ENCODE measurements at regions not wholly inside any gene's neighbourhood (a gene's known extent, or its start where the extent isn't known, plus 50 kb on each side); places are given as distances from the start of the nearest gene placed in this dataset.

DNA sequence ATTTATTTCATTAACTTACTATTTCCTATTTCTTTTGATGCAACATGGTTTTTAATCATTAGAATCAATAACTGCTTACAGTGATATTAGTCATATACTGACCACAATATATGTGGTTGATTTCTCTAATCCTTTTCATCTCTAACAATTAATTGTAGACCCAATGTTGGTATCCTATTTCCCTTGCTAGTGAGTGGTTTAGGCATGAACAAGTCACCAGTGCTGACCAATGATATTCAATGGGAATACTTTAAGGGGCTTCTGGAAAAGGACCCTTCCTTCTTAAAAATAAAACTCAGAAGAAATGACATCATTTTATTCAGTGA is 672.4 kb upstream of the GRAMD2B start:
- H3K4me1 ChIP-seq (ENCODE audit: control insufficient read depth, insufficient read depth, low read length) = no peaks in the 10 kb centered on the region
- no peaks in the 10 kb centered on the region for H3K9me3 ChIP-seq (ENCODE audit: control insufficient read depth, insufficient read depth, low read depth, low read length)
- no peak overlapping the region for H3K4me3 ChIP-seq (ENCODE audit: low read depth, low read length)
- no peak overlapping the region for H3K9ac ChIP-seq (ENCODE audit: low read length)
- no peaks in the 10 kb centered on the region for H3K27me3 ChIP-seq (ENCODE audit: control insufficient read depth, insufficient read depth, low read length)
- H3K27ac ChIP-seq (ENCODE audit: low read depth, low read length) = no peak overlapping the region
- H3K36me3 ChIP-seq (ENCODE audit: control insufficient read depth, insufficient read depth, low read length) = no peaks in the 10 kb centered on the region

DNA sequence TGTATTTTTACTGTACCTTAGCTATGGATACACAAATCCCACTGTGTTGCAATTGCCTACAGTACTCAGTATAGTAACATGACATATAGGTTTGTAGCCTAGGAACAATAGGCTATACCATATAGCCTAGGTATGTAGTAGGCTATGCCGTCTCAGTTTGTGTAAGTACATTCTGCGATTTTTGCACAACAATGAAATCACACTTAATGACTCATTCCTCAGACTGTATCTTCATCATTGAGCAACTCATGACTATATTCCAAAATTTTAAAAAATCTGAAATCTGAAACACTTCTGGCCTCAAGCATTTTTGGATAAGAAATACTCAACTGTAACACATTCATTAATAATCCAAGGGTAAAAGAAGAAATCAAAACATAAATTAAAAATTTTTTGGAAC is 666.8 kb upstream of the GRAMD2B start:
- Histone ChIP-seq H3K4me1 (ENCODE audit: control insufficient read depth, insufficient read depth, low read length) (peaks cover 4% of the 10 kb centered on the region; the same call in 1 of the 2 replicates), H3K9me3 (ENCODE audit: control insufficient read depth, insufficient read depth, low read depth, low read length) (peaks cover 11% of the 10 kb centered on the region), H3K27me3 (ENCODE audit: control insufficient read depth, insufficient read depth, low read length) (no peaks in the 10 kb centered on the region), H3K27ac (ENCODE audit: low read depth, low read length) (no peak overlapping the region), H3K36me3 (ENCODE audit: control insufficient read depth, insufficient read depth, low read length) (no peaks in the 10 kb centered on the region), H3K4me3 (ENCODE audit: low read depth, low read length) (no peak overlapping the region), H3K9ac (ENCODE audit: low read length) (no peak overlapping the region)

DNA sequence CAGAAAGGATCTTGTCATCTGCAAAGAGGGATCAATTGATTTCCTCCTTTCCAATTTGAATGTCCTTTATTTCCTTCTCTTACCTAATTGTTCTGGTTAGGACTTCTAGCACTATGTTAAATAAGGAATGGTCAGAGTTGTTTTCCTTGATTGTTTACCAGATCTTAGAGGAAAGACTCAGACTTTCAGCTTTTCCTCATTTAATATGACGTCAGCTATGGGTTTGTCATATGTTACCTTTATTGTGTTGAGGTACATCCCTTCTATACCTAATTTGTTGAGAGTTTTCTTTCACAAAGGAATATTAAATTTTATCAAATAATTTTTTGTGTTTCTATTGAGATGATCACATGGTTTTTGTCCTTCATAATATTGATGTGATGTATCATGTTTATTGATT is 656.5 kb upstream of the GRAMD2B start:
- Histone ChIP-seq H3K36me3 (ENCODE audit: control insufficient read depth, insufficient read depth, low read length) (no peaks in the 10 kb centered on the region), H3K27ac (ENCODE audit: low read depth, low read length) (no peak overlapping the region), H3K4me3 (ENCODE audit: low read depth, low read length) (no peak overlapping the region), H3K9ac (ENCODE audit: low read length) (no peak overlapping the region), H3K27me3 (ENCODE audit: control insufficient read depth, insufficient read depth, low read length) (no peaks in the 10 kb centered on the region), H3K9me3 (ENCODE audit: control insufficient read depth, insufficient read depth, low read depth, low read length) (peaks cover 4% of the 10 kb centered on the region; the same call in 1 of the 2 replicates), H3K4me1 (ENCODE audit: control insufficient read depth, insufficient read depth, low read length) (no peaks in the 10 kb centered on the region)

DNA sequence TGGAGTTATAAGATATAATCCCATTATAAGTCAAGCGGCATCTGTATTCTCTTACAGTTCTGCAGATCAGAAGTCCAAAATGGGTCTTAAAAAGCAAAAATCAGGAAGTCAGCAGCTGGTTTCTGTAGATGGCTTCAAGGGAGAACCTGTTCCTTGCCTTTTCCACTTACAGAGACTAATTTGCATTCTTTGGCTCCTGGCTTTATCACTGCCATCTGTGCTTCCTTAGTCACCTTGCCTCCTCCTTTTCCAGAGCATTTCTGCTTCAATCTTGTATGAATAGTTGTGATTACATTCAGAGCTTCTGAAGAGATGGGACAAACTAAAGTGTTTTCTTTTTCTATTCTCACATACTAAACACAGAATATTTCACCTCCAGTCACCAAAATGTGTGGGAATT is 647.3 kb upstream of the GRAMD2B start:
- Histone ChIP-seq H3K4me1 (ENCODE audit: control insufficient read depth, insufficient read depth, low read length) (peaks cover 14% of the 10 kb centered on the region; the same call in 1 of the 2 replicates), H3K9me3 (ENCODE audit: control insufficient read depth, insufficient read depth, low read depth, low read length) (no peaks in the 10 kb centered on the region), H3K27ac (ENCODE audit: low read depth, low read length) (no peak overlapping the region), H3K4me3 (ENCODE audit: low read depth, low read length) (no peak overlapping the region), H3K36me3 (ENCODE audit: control insufficient read depth, insufficient read depth, low read length) (no peaks in the 10 kb centered on the region), H3K9ac (ENCODE audit: low read length) (no peak overlapping the region), H3K27me3 (ENCODE audit: control insufficient read depth, insufficient read depth, low read length) (no peaks in the 10 kb centered on the region)

DNA sequence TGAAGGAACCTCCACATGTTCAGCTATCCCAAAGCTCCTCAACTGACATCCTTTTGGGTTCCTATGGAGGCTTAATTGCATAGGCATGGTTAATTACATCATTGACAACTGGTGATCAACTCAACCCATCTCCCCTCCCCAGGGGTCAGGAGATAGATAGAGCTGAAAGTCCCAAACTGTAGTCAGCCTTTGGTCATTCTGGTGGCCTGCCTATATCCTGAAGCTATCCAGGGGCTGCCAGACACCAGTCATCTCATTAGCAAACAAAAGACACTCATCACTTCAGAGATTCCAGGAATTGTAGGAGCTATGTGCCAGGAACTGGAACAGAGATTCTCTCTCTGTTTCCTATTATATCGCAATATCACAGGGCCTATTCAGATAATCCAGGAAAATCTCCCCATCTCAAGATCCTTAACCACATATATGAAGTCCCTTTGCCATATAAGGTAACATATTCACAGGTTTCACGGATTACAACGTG is 646.5 kb upstream of the GRAMD2B start:
- Histone ChIP-seq H3K27ac (ENCODE audit: low read depth, low read length) (no peak overlapping the region), H3K9ac (ENCODE audit: low read length) (no peak overlapping the region), H3K36me3 (ENCODE audit: control insufficient read depth, insufficient read depth, low read length) (no peaks in the 10 kb centered on the region), H3K9me3 (ENCODE audit: control insufficient read depth, insufficient read depth, low read depth, low read length) (no peaks in the 10 kb centered on the region), H3K4me3 (ENCODE audit: low read depth, low read length) (no peak overlapping the region), H3K27me3 (ENCODE audit: control insufficient read depth, insufficient read depth, low read length) (no peaks in the 10 kb centered on the region), H3K4me1 (ENCODE audit: control insufficient read depth, insufficient read depth, low read length) (peaks cover 14% of the 10 kb centered on the region; the same call in 1 of the 2 replicates)

DNA sequence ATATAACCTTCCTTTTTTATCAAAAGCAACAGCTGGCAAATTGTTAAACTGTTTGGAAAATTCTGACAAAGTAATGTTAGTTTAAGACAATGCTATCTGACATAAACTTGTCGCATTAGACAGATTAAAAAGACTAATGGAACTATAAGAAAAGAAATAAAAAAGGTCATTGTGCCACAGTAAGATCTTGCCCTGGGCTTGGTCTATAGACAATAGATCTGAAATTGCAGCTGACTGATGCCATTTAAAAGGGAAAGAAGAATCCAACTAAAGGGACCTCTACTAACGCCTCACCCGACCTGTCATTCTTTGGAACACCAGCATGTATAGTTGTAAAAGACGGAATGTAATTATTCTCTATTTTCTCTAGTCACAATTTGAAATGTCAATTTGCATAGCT is 644.4 kb upstream of the GRAMD2B start:
- Histone ChIP-seq H3K4me1 (ENCODE audit: control insufficient read depth, insufficient read depth, low read length) (peaks cover 14% of the 10 kb centered on the region; the same call in 1 of the 2 replicates), H3K9me3 (ENCODE audit: control insufficient read depth, insufficient read depth, low read depth, low read length) (no peaks in the 10 kb centered on the region), H3K4me3 (ENCODE audit: low read depth, low read length) (no peak overlapping the region), H3K27me3 (ENCODE audit: control insufficient read depth, insufficient read depth, low read length) (no peaks in the 10 kb centered on the region), H3K27ac (ENCODE audit: low read depth, low read length) (no peak overlapping the region), H3K36me3 (ENCODE audit: control insufficient read depth, insufficient read depth, low read length) (no peaks in the 10 kb centered on the region), H3K9ac (ENCODE audit: low read length) (no peak overlapping the region)

DNA sequence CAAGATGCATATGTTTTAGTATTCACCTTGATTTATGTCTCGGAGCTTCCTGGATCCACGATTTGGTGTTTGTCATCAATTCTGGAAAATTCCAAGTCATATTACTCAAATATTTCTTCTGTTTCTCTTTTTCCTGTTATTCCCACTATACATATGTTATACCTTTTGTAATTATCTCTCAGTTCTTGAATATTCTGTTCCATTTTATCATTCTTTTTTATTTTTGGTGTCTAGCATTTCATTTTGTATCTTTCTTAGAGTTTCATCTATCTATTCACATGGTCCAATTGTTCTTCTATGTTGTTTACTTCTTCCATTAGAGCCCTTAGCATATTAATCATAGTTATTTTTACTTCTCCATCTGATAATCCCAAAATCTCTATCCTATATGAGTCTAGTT is 637.8 kb upstream of the GRAMD2B start:
- no peak overlapping the region for H3K4me3 ChIP-seq (ENCODE audit: low read depth, low read length)
- no peaks in the 10 kb centered on the region for H3K36me3 ChIP-seq (ENCODE audit: control insufficient read depth, insufficient read depth, low read length)
- H3K9ac ChIP-seq (ENCODE audit: low read length) = no peak overlapping the region
- peaks cover 7% of the 10 kb centered on the region for H3K4me1 ChIP-seq (ENCODE audit: control insufficient read depth, insufficient read depth, low read length)
- H3K27ac ChIP-seq (ENCODE audit: low read depth, low read length) = no peak overlapping the region
- H3K27me3 ChIP-seq (ENCODE audit: control insufficient read depth, insufficient read depth, low read length) = no peaks in the 10 kb centered on the region
- H3K9me3 ChIP-seq (ENCODE audit: control insufficient read depth, insufficient read depth, low read depth, low read length) = no peaks in the 10 kb centered on the region

DNA sequence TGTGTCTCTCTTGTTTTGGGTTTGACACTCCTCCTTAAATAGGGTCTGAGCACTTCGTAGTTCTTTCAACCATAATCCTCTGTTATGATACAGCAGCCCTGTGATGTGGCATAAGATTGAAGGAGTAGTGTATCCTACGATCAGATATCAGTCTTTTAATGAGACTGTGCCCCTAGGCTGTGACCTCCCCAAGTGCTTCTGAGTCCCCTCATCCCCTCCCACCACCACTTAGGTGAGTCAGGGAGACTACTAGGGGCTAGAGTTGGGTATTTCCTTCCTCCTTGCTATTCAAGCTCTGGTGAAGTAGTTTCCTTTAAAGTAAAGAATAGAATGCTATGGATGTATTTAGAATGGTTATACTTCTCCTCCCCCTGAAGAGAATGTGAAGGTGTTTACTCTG is 637.2 kb upstream of the GRAMD2B start:
- H3K9ac ChIP-seq (ENCODE audit: low read length) = no peak overlapping the region
- H3K27me3 ChIP-seq (ENCODE audit: control insufficient read depth, insufficient read depth, low read length) = no peaks in the 10 kb centered on the region
- H3K4me3 ChIP-seq (ENCODE audit: low read depth, low read length) = no peak overlapping the region
- H3K36me3 ChIP-seq (ENCODE audit: control insufficient read depth, insufficient read depth, low read length) = no peaks in the 10 kb centered on the region
- no peak overlapping the region for H3K27ac ChIP-seq (ENCODE audit: low read depth, low read length)
- peaks cover 7% of the 10 kb centered on the region for H3K4me1 ChIP-seq (ENCODE audit: control insufficient read depth, insufficient read depth, low read length)
- H3K9me3 ChIP-seq (ENCODE audit: control insufficient read depth, insufficient read depth, low read depth, low read length) = no peaks in the 10 kb centered on the region

DNA sequence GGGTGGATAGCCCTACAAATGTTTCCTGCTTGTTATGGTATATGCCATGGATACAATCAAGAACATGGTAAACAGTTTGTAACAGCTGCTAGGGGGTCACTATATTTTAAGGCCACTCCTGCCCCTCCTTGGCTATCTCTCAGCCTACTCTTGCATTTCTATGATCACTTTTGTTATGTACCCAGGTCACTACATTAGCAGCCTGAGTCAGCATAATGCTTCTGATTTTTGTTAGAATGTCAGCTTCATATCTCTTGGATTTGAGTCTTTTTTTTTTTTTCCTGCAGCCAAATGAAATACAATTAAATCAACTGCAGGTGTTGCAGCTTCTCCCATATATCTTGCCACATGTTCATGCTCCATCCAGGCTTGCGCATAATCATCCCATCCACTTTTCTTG is 629.7 kb upstream of the GRAMD2B start:
- H3K9ac ChIP-seq (ENCODE audit: low read length) = no peak overlapping the region
- no peak overlapping the region for H3K27ac ChIP-seq (ENCODE audit: low read depth, low read length)

DNA sequence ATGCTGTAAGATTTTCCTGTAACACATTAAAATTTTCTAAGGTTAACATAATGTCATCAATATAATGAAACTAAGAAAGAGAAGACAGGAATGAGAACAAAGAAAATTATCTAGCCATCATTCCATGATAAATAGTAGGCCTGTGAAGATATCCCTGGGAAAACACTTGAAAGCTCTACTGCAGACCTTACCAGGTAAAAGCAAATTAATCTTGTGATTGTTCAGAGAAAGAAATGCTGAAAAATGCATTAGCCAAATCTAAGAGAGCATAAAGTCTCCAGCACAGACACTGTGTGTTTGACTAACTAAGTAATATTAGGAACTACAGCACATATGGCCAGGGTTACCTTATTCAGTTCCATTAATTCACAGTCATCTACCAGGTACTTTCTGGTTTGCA is 628.3 kb upstream of the GRAMD2B start:
- H3K36me3 ChIP-seq (ENCODE audit: control insufficient read depth, insufficient read depth, low read length) = no peaks in the 10 kb centered on the region
- H3K27me3 ChIP-seq (ENCODE audit: control insufficient read depth, insufficient read depth, low read length) = no peaks in the 10 kb centered on the region
- no peak overlapping the region for H3K9ac ChIP-seq (ENCODE audit: low read length)
- H3K9me3 ChIP-seq (ENCODE audit: control insufficient read depth, insufficient read depth, low read depth, low read length) = no peaks in the 10 kb centered on the region
- peaks cover 9% of the 10 kb centered on the region; the same call in 1 of the 2 replicates for H3K4me1 ChIP-seq (ENCODE audit: control insufficient read depth, insufficient read depth, low read length)
- H3K4me3 ChIP-seq (ENCODE audit: low read depth, low read length) = no peak overlapping the region
- H3K27ac ChIP-seq (ENCODE audit: low read depth, low read length) = no peak overlapping the region

More for the DNA sequence above, 629.7 kb upstream of the GRAMD2B start:
- Histone ChIP-seq H3K4me1 (ENCODE audit: control insufficient read depth, insufficient read depth, low read length) (peaks cover 9% of the 10 kb centered on the region; the same call in 1 of the 2 replicates), H3K4me3 (ENCODE audit: low read depth, low read length) (no peak overlapping the region), H3K27me3 (ENCODE audit: control insufficient read depth, insufficient read depth, low read length) (no peaks in the 10 kb centered on the region), H3K9me3 (ENCODE audit: control insufficient read depth, insufficient read depth, low read depth, low read length) (no peaks in the 10 kb centered on the region), H3K36me3 (ENCODE audit: control insufficient read depth, insufficient read depth, low read length) (no peaks in the 10 kb centered on the region)

DNA sequence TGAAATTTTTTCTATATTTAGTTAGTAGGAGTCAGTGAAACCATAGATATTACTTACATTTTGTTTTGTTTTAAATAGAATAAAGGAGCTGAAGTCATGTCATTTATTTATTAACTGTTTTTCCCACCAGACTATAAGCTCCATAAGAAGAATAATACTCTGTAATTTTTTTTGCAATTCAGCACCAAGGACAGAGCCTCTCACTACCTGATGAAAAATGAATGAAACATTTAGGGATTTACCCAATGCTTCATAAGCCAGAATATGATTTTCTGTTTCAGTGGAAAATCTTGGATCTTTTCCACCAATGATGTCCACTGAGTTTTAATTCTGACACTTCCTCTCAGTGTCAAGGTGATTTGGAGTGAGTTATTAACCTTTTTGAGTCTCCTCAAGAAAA is 624.9 kb upstream of the GRAMD2B start:
- Histone ChIP-seq H3K4me3 (ENCODE audit: low read depth, low read length) (no peak overlapping the region), H3K27me3 (ENCODE audit: control insufficient read depth, insufficient read depth, low read length) (no peaks in the 10 kb centered on the region), H3K36me3 (ENCODE audit: control insufficient read depth, insufficient read depth, low read length) (no peaks in the 10 kb centered on the region), H3K4me1 (ENCODE audit: control insufficient read depth, insufficient read depth, low read length) (peaks cover 6% of the 10 kb centered on the region; the same call in 1 of the 2 replicates), H3K27ac (ENCODE audit: low read depth, low read length) (no peak overlapping the region), H3K9me3 (ENCODE audit: control insufficient read depth, insufficient read depth, low read depth, low read length) (no peaks in the 10 kb centered on the region), H3K9ac (ENCODE audit: low read length) (no peak overlapping the region)

DNA sequence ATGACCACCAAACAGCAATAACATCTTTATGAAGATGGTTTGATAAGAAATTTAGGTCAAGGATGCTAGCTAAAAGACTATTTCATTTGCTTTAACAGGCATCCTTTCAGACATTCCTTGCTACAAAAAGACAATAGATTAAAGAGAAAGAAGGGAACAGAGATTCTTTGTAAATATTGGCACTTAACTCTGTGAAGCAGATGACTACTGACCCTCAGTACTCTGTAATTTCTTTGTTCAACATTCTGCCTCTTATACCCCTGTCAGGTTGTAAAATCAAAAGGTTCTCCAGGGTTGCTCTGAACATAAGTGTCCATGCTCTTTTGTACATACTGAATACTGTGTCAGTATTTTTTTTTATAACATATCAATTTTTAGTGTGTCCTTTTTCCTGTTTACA is 610.6 kb upstream of the GRAMD2B start:
- no peaks in the 10 kb centered on the region for H3K9me3 ChIP-seq (ENCODE audit: control insufficient read depth, insufficient read depth, low read depth, low read length)
- H3K4me3 ChIP-seq (ENCODE audit: low read depth, low read length) = no peak overlapping the region
- H3K36me3 ChIP-seq (ENCODE audit: control insufficient read depth, insufficient read depth, low read length) = no peaks in the 10 kb centered on the region
- H3K4me1 ChIP-seq (ENCODE audit: control insufficient read depth, insufficient read depth, low read length) = no peaks in the 10 kb centered on the region
- H3K27me3 ChIP-seq (ENCODE audit: control insufficient read depth, insufficient read depth, low read length) = no peaks in the 10 kb centered on the region
- H3K9ac ChIP-seq (ENCODE audit: low read length) = no peak overlapping the region
- no peak overlapping the region for H3K27ac ChIP-seq (ENCODE audit: low read depth, low read length)

All from HUES6 (cell line).